Anterior cingulate cortex (tissue), 58 donors: ENCODE measurements at regions not wholly inside any gene's neighbourhood (a gene's known extent, or its start where the extent isn't known, plus 50 kb on each side); places are given as distances from the start of the nearest gene placed in this dataset.
"Not testable (repeated sequence)": the region's sequence is repeated elsewhere in the genome, so short reads cannot be mapped to it uniquely, and the experiment has no call there.

Experiments
- DNase-seq, 58 donors: peaks; one replicate each; lab custom pipeline; 2025; lab: John Stamatoyannopoulos, UW

- no peak for DNase-seq
Measured at GRCh38 chr4:27915822-27916221, 1055.2 kb downstream of the STIM2 start.

DNA sequence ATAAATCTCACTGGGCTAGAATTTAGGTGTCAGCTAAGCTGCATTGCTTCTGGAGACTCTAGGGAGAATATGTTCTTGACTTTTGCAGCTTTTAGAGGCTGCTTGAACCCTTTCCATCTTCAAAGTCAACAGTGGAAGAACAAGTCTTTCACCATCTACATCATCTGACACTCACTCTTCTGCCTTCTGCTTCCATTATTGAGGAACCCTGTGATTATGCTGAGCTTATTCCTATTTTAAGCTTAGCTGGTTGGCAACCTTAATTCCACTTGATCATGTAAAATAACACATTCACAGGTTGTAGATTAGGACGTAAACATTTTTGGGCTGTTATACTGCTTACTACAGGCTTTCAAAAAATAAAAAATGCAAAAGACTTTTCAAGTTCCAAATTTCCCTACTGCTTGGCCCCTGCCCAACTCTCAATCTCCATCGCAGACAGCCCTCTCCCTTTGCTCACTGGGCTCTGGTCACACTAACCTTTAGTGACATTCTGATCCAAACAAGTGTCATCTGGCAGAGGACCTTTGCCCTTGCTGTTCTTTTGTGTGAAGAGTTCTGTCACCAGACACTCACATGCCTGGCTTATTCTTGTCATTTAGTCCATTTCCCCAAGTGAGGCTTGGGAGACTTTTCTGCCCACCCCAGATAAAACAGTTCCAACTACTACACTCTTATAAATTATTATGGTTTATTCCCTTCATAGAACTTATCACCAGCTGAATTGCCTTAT is 1056.0 kb downstream of the STIM2 start:
- peak in 3 of 58 donors; percentile 3 to 22 (median 13) for DNase-seq

DNA sequence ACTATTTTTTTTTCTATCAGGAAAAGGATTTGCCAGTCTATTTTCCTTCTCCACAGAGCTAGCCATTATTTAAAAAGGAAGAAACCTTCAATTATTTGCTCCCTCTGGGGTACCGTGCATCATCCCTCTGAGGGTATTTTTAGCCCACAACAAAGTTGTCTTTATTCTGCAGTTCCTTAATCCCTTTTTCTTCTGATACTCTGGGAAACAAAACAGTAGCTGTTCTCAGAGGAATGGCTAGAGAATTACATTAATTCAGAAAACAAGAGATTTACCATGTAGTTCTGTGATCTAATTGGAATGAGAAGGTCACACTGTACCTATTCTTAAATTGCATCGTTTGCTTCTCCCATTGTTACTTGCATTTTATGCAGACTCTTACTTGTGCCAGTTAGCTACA is 1056.7 kb downstream of the STIM2 start:
- peak in 1 of 58 donors; percentile 25 for DNase-seq

- DNase-seq: no peak
Measured at GRCh38 chr4:27921231-27921630, 1060.6 kb downstream of the STIM2 start.

DNA sequence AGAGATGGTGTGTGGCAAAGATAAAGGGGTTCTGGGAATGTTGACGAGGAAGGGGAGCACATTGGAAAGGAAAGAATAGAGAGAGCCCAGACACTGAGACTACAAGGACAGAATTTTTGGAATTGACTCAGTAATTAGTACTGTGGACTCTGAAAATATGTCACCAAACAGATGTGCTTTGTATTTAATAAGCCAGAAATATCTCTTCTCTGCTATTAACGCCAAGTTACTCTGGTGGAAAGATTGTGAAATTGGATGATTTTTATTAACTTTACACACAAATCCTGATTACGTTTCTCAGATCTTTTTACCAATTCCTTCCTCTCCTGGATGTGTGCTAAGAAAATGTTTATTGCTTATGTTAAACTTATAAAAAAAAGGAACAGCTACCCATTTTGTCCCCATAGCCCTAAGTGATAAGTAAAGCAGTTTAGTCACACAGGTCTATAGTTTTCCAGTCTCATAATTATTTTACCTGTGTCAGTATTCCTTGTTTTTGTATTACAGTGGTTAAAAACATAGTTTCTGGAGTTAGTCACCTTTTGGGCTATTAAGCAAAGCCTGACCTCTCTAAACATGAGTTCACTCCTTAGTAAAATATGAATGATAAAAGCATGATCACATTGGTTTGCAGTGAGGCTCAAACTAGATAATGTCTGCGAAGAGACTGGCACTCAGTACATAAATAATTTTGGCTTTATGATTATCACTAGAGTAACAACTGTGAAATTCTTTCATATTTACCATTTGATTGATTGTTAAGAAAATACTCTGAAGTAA is 1068.3 kb downstream of the STIM2 start:
- no peak for DNase-seq

DNA sequence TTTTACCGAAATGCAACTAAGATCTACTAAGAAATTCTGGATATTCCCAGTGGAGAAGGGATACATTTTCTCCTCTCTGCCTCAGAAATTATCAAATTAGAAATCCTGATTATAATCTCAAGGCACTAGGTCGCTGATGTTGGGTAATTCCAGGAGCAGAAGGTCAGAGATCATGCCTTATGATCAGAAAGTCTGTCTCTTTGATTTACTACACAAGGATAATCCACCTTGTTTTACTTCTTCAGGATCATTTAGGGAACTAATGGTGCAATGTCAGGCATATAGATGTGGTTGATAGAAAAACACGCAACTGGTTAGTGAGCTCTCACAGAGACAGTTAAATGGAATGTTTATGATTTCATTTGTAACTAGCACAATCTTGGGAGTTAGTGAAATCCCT is 1069.7 kb downstream of the STIM2 start:
- no peak for DNase-seq

GRCh38 chr4:27930976-27931375 is 1070.3 kb downstream of the STIM2 start:
- no peak for DNase-seq

DNA sequence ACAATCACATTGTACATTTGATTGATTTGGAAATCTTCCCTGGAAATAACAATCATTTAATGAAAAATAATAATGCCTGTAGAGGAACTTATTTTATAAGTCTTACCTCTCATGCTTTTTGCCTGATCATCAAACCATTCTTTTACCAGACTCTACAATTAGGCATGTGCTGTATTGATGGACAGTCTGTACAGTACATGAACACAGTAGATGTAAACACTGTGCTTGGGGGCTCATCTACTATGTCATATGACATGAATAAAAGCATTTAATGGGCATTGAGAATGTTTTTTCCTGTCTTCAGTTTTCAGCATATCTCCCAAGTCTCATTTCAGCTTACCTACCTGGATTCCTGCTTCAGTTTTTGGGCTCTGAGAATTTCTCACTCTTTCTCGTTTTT is 1070.9 kb downstream of the STIM2 start:
- no peak for DNase-seq

DNA sequence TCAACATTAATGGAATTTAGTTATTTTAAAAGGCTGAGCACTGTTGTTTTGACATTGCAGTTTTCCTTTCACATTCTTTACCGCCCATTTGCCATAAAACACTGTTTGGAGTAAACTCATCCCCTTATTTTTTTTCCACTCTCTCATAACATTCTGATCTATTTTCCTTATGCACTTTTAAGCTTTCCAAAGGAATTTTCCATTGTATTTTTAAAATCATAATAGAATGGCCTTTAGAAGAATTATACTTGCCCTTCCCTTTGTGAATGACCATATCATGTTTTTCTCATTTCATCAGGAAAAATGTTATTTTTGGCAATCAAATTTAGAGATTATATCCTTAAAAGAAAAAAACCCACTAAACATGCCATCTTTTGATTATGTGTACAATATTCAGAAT is 1074.2 kb downstream of the STIM2 start:
- no peak for DNase-seq

- DNase-seq: no peak
Measured at GRCh38 chr4:27946799-27947198, 1086.2 kb downstream of the STIM2 start.

DNA sequence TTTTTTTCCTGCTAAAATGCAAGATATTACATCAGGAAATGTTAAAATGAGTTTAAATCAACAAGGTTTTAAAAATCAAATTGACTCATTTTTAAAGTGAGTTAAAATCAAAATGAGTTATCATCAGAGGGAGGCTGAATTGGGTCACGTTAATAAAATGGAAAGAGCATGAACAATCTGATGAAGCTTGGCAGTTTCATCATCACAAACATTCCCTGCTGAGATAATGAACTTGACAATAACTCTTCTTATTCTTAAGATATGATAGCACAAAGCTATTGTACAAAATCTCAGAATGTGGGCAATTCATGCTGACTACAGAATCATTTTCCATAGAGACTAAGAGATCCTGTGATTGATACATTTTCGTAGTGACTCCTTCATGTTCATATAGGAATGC is 1086.7 kb downstream of the STIM2 start:
- DNase-seq: no peak

DNA sequence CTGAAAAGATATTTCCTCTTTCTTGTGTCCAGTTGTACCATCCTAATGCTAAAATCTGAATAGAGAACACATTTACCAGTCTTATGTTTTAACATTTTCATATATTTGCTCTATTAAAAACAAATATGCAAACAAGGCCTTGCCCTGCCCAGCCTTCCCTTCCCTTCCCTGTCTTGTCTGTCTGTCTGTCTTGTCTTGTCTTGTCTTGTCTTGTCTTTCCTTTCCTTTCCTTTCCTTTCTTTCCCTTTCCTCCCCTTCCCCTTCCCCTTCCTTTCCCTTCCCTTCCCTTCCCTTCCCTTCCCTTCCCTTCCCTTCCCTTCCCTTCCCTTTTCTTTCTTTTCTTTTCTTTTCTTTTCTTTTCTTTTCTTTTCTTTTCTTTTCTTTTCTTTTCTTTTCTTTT is 1103.5 kb downstream of the STIM2 start:
- no peak for DNase-seq

DNA sequence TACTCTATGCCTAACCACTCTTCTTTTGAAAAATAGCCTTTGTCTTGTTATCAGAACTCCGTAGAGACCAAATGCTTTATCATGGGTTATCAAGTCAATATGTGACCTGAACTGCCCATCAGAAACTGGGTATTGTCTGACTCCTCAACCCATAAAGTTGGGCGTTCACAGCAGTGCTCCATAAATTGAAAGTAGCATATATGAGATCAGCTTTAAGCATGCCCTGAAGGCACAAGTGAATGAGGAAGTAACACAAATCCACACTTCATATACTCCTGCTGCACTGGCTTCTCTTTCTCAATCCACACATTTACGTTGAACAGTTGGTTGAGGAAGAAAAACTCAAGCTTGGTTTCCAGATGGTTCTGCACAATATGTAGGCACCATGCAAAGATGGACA is 1106.0 kb downstream of the STIM2 start:
- DNase-seq: no peak

DNA sequence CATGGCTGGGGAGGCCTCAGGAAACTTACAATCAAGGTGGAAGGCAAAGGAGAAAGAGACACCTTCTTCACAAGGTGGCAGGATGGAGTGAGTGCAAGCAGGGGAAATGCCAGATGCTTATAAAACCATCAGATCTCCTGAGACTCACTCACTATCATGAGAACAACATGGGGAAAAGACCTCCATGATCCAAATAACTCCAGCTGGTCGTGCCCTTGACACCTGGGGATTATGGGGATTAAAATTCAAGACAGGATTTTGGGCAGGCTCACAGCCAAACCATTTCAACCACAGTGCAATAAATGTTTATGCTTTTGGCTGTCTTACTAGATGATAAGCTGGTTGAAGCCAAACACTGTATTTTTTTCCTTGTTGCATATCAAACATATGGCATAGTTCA is 1112.4 kb downstream of the STIM2 start:
- DNase-seq: no peak

DNA sequence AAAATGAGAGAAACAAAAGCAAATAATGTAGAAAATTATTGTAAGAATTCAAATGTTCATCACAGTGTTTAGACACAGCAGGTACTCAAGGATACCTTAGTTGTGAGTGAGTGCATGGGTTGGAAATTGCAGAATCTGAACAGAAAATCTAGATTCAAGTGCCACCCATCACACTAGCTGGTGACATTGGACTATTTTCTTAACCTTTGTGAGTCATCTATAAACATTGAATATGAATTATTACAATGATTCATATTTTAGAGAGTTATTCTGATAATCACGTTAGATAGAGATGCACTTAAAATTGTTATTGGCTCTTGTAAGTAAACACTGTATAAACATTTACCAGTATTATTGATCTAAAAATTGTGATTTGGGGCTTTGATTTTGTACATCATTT is 1113.1 kb downstream of the STIM2 start:
- DNase-seq: no peak

DNA sequence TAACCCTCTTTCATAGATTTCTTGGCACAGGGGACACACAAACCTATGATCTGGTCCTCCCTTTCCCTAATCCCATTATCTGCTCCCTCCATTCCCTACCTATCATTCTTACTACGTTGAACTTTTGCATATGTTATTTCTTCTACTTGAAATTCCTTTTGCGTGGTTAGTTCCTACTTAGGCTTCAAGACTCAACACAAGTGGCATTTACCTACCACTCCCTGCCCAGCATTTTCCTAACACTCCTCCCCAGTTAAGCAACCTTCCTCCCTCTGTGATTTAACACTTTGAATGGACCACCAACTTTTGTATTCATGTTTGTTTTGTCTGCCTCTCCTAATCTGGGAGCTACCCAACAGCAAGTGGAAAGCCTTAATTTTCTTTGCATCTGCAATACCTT is 1113.7 kb downstream of the STIM2 start:
- DNase-seq: no peak

DNA sequence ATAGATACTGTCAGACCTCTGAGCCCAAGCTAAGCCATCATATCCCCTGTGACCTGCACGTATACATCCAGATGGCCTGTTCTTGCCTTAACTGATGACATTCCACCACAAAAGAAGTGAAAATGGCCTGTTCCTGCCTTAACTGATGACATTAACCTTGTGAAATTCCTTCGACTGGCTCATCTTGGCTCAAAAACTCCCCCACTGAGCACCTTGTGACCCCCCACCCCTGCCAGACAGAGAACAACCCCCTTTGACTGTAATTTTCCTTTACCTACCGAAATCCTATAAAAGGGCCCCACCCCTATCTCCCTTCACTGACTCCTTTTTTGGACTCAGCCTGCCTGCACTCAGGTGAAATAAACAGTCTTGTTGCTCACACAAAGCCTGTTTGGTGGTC is 1114.2 kb downstream of the STIM2 start:
- not testable (repeated sequence) for DNase-seq

- not testable (repeated sequence) for DNase-seq
Measured at GRCh38 chr4:27978427-27979109, 1117.9 kb downstream of the STIM2 start.

- DNase-seq: no peak
Measured at GRCh38 chr4:27985522-27985921, 1124.9 kb downstream of the STIM2 start.

- DNase-seq: no peak
Measured at GRCh38 chr4:27986476-27986875, 1125.8 kb downstream of the STIM2 start.

GRCh38 chr4:28001698-28002097 is 1141.1 kb downstream of the STIM2 start:
- DNase-seq: no peak

- no peak for DNase-seq
Measured at GRCh38 chr4:28004520-28004919, 1143.9 kb downstream of the STIM2 start.
